GM23338 (cell line): ENCODE measurements at regions not wholly inside any gene's neighbourhood (a gene's known extent, or its start where the extent isn't known, plus 50 kb on each side); places are given as distances from the start of the nearest gene placed in this dataset.

Experiments used
- ATAC-seq: fragments of 200-7000 bp; cut with Tn5 transposase; 3 replicates; pipeline ENCODE4 v1.9.1; 2020
- DNase-seq: peaks from one replicate; pipeline ENCODE4 v3.0.0-alpha.2; 2015; ENCODE audit warnings: low spot score
- H2AFZ ChIP-seq: fragments of 200-600 bp; sonication (generic); 2 replicates; pipeline ENCODE4 v1.8.0; 2016; ENCODE audit warnings: antibody characterized with exemption, mild to moderate bottlenecking, moderate library complexity
- H3F3A ChIP-seq: fragments of 200-600 bp; sonication (generic); replicated peaks from 2 replicates; pipeline ENCODE4 v1.8.0; 2017; ENCODE audit warnings: antibody characterized with exemption, mixed run types, low read depth
- H3K27ac ChIP-seq: fragments of 200-600 bp; sonication (generic); 2 replicates; pipeline ENCODE4 v1.6.1; 2016; ENCODE audit warnings: low read depth
- H3K27me3 ChIP-seq: fragments of 200-600 bp; sonication (generic); 2 replicates; pipeline ENCODE4 v1.8.0; 2016; ENCODE audit warnings: mild to moderate bottlenecking, mixed run types, moderate library complexity; ENCODE audit not compliant: insufficient read depth
- H3K36me3 ChIP-seq: fragments of 200-600 bp; sonication (generic); 2 replicates; pipeline ENCODE4 v1.8.0; 2016; ENCODE audit warnings: mild to moderate bottlenecking; ENCODE audit not compliant: insufficient read depth
- H3K4me1 ChIP-seq: fragments of 200-600 bp; sonication (generic); 2 replicates; pipeline ENCODE4 v1.8.0; 2016; ENCODE audit warnings: mild to moderate bottlenecking, moderate library complexity; ENCODE audit not compliant: insufficient read depth
- H3K4me2 ChIP-seq: fragments of 200-600 bp; sonication (generic); 2 replicates; pipeline ENCODE4 v1.7.1; 2017; ENCODE audit warnings: mixed run types
- H3K4me3 ChIP-seq: fragments of 200-600 bp; sonication (generic); 2 replicates; pipeline ENCODE4 v1.6.1; 2016; ENCODE audit warnings: mixed run types
- H3K79me2 ChIP-seq: fragments of 200-600 bp; sonication (generic); replicated peaks from 2 replicates; pipeline ENCODE4 v1.8.0; 2017; ENCODE audit warnings: mild to moderate bottlenecking; ENCODE audit not compliant: insufficient read depth
- H3K9me2 ChIP-seq: fragments of 200-600 bp; sonication (generic); 2 replicates; pipeline ENCODE4 v1.8.0; 2017; ENCODE audit not compliant: insufficient read depth
- H4K20me1 ChIP-seq: fragments of 200-600 bp; sonication (generic); replicated peaks from 2 replicates; pipeline ENCODE4 v1.8.0; 2017; ENCODE audit warnings: mild to moderate bottlenecking; ENCODE audit not compliant: insufficient read depth
- H3K27ac Mint-ChIP-seq: 2 replicates; pipeline ENCODE4 v1.8.0; 2020; ENCODE audit warnings: inconsistent platforms, mild to moderate bottlenecking, moderate library complexity, mixed read lengths
- H3K27me3 Mint-ChIP-seq: 3 replicates; pipeline ENCODE4 v1.8.0; 2022; ENCODE audit warnings: low read depth, mild to moderate bottlenecking, moderate library complexity, mixed read lengths, inconsistent platforms; ENCODE audit not compliant: insufficient read depth, poor library complexity
- H3K36me3 Mint-ChIP-seq: 3 replicates; pipeline ENCODE4 v1.8.0; 2021; ENCODE audit warnings: low read depth, mild to moderate bottlenecking, inconsistent platforms, moderate library complexity, mixed read lengths
- H3K4me1 Mint-ChIP-seq: 3 replicates; pipeline ENCODE4 v1.8.0; 2020; ENCODE audit warnings: mild to moderate bottlenecking, inconsistent platforms, mixed read lengths
- H3K4me3 Mint-ChIP-seq: 3 replicates; pipeline ENCODE4 v1.8.0; 2021; ENCODE audit warnings: moderate library complexity, mild to moderate bottlenecking, inconsistent platforms, mixed read lengths
- H3K9me3 Mint-ChIP-seq: 3 replicates; pipeline ENCODE4 v1.8.0; 2020; ENCODE audit warnings: moderate library complexity, mild to moderate bottlenecking, inconsistent platforms, mixed read lengths
- CREB1 ChIP-seq: fragments of 250-450 bp; sonication (Bioruptor Pico); IDR thresholded peaks from 2 replicates; pipeline ENCODE4 v1.5.0; 2020; ENCODE audit warnings: low read depth, mild to moderate bottlenecking, moderate library complexity
- EZH2 ChIP-seq: fragments of 200-600 bp; sonication (generic); IDR thresholded peaks from one replicate; pipeline ENCODE4 v1.8.0; 2017; ENCODE audit warnings: antibody characterized with exemption, mild to moderate bottlenecking, low read depth; ENCODE audit not compliant: unreplicated experiment
- EZH2phosphoT487 ChIP-seq: fragments of 200-600 bp; sonication (generic); IDR thresholded peaks from one replicate; pipeline ENCODE4 v1.8.1; 2018; ENCODE audit warnings: antibody characterized with exemption; ENCODE audit not compliant: unreplicated experiment
- JUNB ChIP-seq: IDR thresholded peaks from one replicate; pipeline ENCODE4 v1.6.1; 2016; ENCODE audit warnings: antibody characterized with exemption; ENCODE audit not compliant: unreplicated experiment
- NANOG ChIP-seq: IDR thresholded peaks from 2 replicates; pipeline ENCODE4 v1.6.1; 2016; ENCODE audit warnings: antibody characterized with exemption, borderline replicate concordance
- STAT1 ChIP-seq: IDR thresholded peaks from one replicate; pipeline ENCODE4 v1.6.1; 2016; ENCODE audit warnings: antibody characterized with exemption; ENCODE audit not compliant: unreplicated experiment
- ZNF331 ChIP-seq: fragments of 250-450 bp; sonication (Bioruptor Pico); IDR thresholded peaks from 2 replicates; pipeline ENCODE4 v1.5.0; 2020; ENCODE audit warnings: low read depth, mild to moderate bottlenecking, moderate library complexity
- TF ChIP-seq, protein P1 (sequence below): IDR thresholded peaks from 2 replicates; pipeline ENCODE4 v1.6.1; 2016; ENCODE audit warnings: antibody characterized with exemption
- TF ChIP-seq, protein P2 (sequence below): IDR thresholded peaks from one replicate; pipeline ENCODE4 v1.6.1; 2018; ENCODE audit warnings: antibody characterized with exemption; ENCODE audit not compliant: unreplicated experiment

DNA sequence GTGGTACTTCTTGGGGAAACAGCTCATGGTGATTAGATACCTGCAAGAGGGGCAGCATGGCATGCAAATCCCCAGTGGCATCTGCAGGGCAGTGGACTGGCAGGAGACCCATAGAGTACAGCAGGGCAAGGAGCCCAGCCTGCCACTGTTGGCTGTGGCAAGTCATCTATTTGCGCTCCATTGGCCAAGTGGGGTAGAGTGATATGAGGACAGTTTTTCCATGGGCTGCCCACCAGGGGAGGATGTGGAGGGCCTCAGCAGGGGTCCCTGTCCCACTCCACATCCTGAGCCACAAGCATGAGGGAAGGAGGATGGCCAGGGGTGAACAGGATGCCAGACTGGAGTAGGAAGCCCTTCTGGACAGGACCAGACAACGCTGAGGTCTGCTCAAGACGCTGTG lies 50.9 kb upstream of the OTOF start (continued):
- TF ChIP-seq, protein P1, sequence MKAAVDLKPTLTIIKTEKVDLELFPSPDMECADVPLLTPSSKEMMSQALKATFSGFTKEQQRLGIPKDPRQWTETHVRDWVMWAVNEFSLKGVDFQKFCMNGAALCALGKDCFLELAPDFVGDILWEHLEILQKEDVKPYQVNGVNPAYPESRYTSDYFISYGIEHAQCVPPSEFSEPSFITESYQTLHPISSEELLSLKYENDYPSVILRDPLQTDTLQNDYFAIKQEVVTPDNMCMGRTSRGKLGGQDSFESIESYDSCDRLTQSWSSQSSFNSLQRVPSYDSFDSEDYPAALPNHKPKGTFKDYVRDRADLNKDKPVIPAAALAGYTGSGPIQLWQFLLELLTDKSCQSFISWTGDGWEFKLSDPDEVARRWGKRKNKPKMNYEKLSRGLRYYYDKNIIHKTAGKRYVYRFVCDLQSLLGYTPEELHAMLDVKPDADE, result no peak
- no peak for TF ChIP-seq EZH2
- TF ChIP-seq, protein P2, sequence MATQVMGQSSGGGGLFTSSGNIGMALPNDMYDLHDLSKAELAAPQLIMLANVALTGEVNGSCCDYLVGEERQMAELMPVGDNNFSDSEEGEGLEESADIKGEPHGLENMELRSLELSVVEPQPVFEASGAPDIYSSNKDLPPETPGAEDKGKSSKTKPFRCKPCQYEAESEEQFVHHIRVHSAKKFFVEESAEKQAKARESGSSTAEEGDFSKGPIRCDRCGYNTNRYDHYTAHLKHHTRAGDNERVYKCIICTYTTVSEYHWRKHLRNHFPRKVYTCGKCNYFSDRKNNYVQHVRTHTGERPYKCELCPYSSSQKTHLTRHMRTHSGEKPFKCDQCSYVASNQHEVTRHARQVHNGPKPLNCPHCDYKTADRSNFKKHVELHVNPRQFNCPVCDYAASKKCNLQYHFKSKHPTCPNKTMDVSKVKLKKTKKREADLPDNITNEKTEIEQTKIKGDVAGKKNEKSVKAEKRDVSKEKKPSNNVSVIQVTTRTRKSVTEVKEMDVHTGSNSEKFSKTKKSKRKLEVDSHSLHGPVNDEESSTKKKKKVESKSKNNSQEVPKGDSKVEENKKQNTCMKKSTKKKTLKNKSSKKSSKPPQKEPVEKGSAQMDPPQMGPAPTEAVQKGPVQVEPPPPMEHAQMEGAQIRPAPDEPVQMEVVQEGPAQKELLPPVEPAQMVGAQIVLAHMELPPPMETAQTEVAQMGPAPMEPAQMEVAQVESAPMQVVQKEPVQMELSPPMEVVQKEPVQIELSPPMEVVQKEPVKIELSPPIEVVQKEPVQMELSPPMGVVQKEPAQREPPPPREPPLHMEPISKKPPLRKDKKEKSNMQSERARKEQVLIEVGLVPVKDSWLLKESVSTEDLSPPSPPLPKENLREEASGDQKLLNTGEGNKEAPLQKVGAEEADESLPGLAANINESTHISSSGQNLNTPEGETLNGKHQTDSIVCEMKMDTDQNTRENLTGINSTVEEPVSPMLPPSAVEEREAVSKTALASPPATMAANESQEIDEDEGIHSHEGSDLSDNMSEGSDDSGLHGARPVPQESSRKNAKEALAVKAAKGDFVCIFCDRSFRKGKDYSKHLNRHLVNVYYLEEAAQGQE, result no peak
- TF ChIP-seq JUNB, result no peak
- TF ChIP-seq NANOG, result no peak
- no peak for TF ChIP-seq ZNF331 (CRISPR knock-in tag)

DNA sequence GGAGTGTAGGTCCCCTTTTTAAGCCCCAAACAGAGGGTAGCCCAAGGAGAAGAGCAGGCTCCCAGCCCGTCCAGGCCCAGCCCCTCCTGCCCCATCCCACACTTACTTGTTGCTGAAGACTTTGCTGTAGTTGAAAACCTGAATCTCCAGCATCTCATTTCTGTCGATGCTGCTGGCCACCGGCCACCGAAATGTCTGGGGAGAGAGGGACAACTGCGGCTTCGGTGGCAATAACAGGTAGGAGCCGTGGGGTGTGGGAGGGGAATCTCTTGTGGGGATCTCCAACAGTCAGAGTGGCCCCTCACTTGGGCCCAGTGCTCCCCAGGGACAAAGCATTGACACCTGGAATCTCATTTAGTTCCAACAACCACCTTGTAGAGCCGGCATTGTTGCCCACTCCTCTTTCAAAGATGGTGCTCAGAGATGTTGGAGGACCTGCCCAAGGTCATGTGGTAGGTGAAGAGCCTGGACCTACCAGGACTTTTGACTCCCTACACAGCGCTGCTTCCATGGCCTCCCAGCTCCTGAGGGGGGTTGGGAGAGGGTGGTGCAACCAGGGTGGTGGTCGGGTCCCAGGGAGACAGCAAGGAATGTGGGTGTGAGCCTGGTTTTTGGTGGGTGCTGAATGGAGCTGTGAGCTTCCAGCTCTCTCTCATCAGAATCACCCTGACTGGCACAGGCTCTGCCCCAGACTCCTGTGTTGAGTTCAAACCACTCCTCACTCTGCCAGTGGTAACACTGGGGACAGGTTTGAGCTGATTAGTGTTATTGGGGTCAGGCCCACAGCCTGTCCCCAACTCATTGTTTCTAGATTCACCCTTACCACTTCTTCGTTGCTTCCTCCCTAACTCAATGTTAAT lies 50.0 kb upstream of the OTOF start:
- Histone ChIP-seq H3K4me1 (no peaks in the 10 kb centered on the region), H3K27me3 (no peaks in the 10 kb centered on the region), H3K79me2 (no peaks in the 10 kb centered on the region), H3K36me3 (no peaks in the 10 kb centered on the region), H2AFZ (no peak overlapping the region), H3F3A (no peaks in the 10 kb centered on the region), H3K9me2 (no peaks in the 10 kb centered on the region), H3K27ac (no peak overlapping the region), H3K4me3 (no peak overlapping the region), H3K4me2 (no peak overlapping the region), H4K20me1 (no peaks in the 10 kb centered on the region)
- H3K27ac Mint-ChIP-seq, result no peak overlapping the region
- ATAC-seq (no peak), DNase-seq (no peak)
- no peak overlapping the region for H3K4me3 Mint-ChIP-seq
- no peaks in the 10 kb centered on the region for H3K9me3 Mint-ChIP-seq
- no peaks in the 10 kb centered on the region for H3K36me3 Mint-ChIP-seq
- peaks cover 3% of the 10 kb centered on the region; the same call in 1 of the 3 replicates for H3K4me1 Mint-ChIP-seq
- H3K27me3 Mint-ChIP-seq, result peaks cover 1% of the 10 kb centered on the region
- TF ChIP-seq STAT1 (no peak), EZH2phosphoT487 (no peak), CREB1 (no peak)
- TF ChIP-seq, protein P2, result no peak
